ENCODE measurements at regions not wholly inside any gene's neighbourhood (a gene's known extent, or its start where the extent isn't known, plus 50 kb on each side); places are given as distances from the start of the nearest gene placed in this dataset.

- TF ChIP-seq CTCF (IDR thresholded peaks at IDR 0.05), result no peak
- TF ChIP-seq POLR2A (IDR thresholded peaks at IDR 0.05), result no peak
Measured at GRCh38 chr4:124046190-124046589, 649.6 kb downstream of the SPRY1 start.
